ENCODE measurements at regions not wholly inside any gene's neighbourhood (a gene's known extent, or its start where the extent isn't known, plus 50 kb on each side); places are given as distances from the start of the nearest gene placed in this dataset.

GRCh38 chr15:99916668-99917223, 183.5 kb upstream of the LYSMD4 start:
- Histone ChIP-seq H3K23ac (ENCODE audit: insufficient read length) (no peak overlapping the region), H4K20me1 (replicated peaks in 1 of 2; ENCODE audit: control insufficient read depth in 1 of 2, insufficient read depth in 2 of 2, low read length in 2 of 2) (no peaks in the 10 kb centered on the region), H3K4me2 (ENCODE audit: insufficient read depth in 1 of 2, low read depth in 2 of 2, low read length in 2 of 2) (no peak overlapping the region), H2BK120ac (replicated peaks; ENCODE audit: low read depth, low read length) (no peak overlapping the region), H4K91ac (replicated peaks; ENCODE audit: insufficient read length, low read length) (no peak overlapping the region), H2AK5ac (ENCODE audit: low read depth, low read length) (no peak overlapping the region), H2BK12ac (ENCODE audit: low read depth, low read length) (no peak overlapping the region), H3K27me3 (replicated peaks in 1 of 4; ENCODE audit: control insufficient read depth in 3 of 4, extremely low read depth in 1 of 4, insufficient read depth in 3 of 4, low read length in 3 of 4) (no peaks in the 10 kb centered on the region; a peak in 1 of 7 replicates), H3K36me3 (ENCODE audit: control insufficient read depth in 2 of 4, insufficient read depth in 4 of 4, low read length in 3 of 4) (no peaks in the 10 kb centered on the region), H4K8ac (ENCODE audit: extremely low read depth, insufficient read depth, low read length) (no peak overlapping the region), H3K79me1 (ENCODE audit: low read depth, low read length) (no peaks in the 10 kb centered on the region), H2BK5ac (ENCODE audit: low read depth, low read length) (no peak overlapping the region), H3K56ac (replicated peaks; ENCODE audit: insufficient read length, low read depth, low read length) (no peak overlapping the region), H3K4me3 (ENCODE audit: extremely low read depth in 1 of 4, insufficient read depth in 2 of 4, low read depth in 3 of 4, low read length in 4 of 4) (no peak overlapping the region), H3K4me1 (replicated peaks in 1 of 4; ENCODE audit: control insufficient read depth in 3 of 4, insufficient read depth in 4 of 4, low read length in 3 of 4) (no peaks in the 10 kb centered on the region), H2AFZ (ENCODE audit: low read length) (no peak overlapping the region), H3K18ac (ENCODE audit: extremely low read depth, low read length) (no peak overlapping the region), H3K9me3 (ENCODE audit: insufficient read depth in 2 of 2, low read depth in 1 of 2, low read length in 1 of 2) (no peaks in the 10 kb centered on the region), H2BK20ac (ENCODE audit: low read length) (no peak overlapping the region), H2BK15ac (ENCODE audit: low read length) (no peak overlapping the region), H3K27ac (ENCODE audit: low read depth, low read length) (no peak overlapping the region), H3K23me2 (ENCODE audit: low read depth, low read length) (peaks cover 2% of the 10 kb centered on the region; the same call in 1 of the 2 replicates), H3K14ac (ENCODE audit: insufficient read length) (no peak overlapping the region), H3K9ac (replicated peaks in 1 of 4; ENCODE audit: extremely low read depth in 1 of 4, low read depth in 3 of 4, low read length in 3 of 4) (no peak overlapping the region), H3K79me2 (ENCODE audit: control insufficient read depth in 1 of 2, insufficient read depth in 2 of 2, low read length in 2 of 2) (no peaks in the 10 kb centered on the region), H3K4ac (replicated peaks; ENCODE audit: insufficient read length, low read depth, low read length) (no peak overlapping the region), H4K5ac (ENCODE audit: insufficient read length, low read depth, low read length) (no peak overlapping the region)
- FAIRE-seq (no peak), DNase-seq (ENCODE audit: low read depth in 1 of 2, low spot score in 2 of 2) (no peak)
- whole genome bisulfite sequencing, 2 experiments (ENCODE audit: extremely low coverage in 1 of 2, insufficient coverage in 1 of 2, insufficient read length in 1 of 2, insufficient replicate concordance in 2 of 2, low coverage in 1 of 2, low lambda C conversion rate in 2 of 2, missing lambda C conversion rate in 1 of 2): 83% methylated on average over 10 of the region's 10 CpGs; no CpG with 5 or more reads in 1 of the 2 experiments
- CTCF ChIA-PET (ENCODE audit: partially characterized antibody): no interaction called here
- POLR2A ChIA-PET (ENCODE audit: partially characterized antibody): interaction anchor here (0.9 kb wide), 1 partner anchor 9 kb away, joined by 4 read pairs; no protein-coding TSS in a partner anchor
- TF ChIP-seq EP300 (IDR thresholded peaks at IDR 0.05; ENCODE audit: borderline replicate concordance in 1 of 2, low read depth in 2 of 2, low read length in 2 of 2): no peak
- no peak for TF ChIP-seq CHD2 (IDR thresholded peaks at IDR 0.05; ENCODE audit: low read length)
- no peak for TF ChIP-seq CREB1 (IDR thresholded peaks at IDR 0.05)
- no peak for TF ChIP-seq RBBP5 (IDR thresholded peaks at IDR 0.05; ENCODE audit: borderline replicate concordance, low read depth, low read length)
- no peak for TF ChIP-seq TCF12 (IDR thresholded peaks at IDR 0.05; ENCODE audit: low read depth, low read length)
- no peak for TF ChIP-seq PHF8 (conservative IDR thresholded peaks at IDR 0.05; ENCODE audit: low read depth, low read length)
- no peak for TF ChIP-seq SP2 (IDR thresholded peaks at IDR 0.05; ENCODE audit: low read length)
- TF ChIP-seq RXRA (IDR thresholded peaks at IDR 0.05; ENCODE audit: insufficient read depth, low read depth, low read length): no peak
- TF ChIP-seq CEBPB (IDR thresholded peaks at IDR 0.05; ENCODE audit: low read depth, low read length): no peak
- TF ChIP-seq EGR1 (IDR thresholded peaks at IDR 0.05; ENCODE audit: borderline replicate concordance, low read depth, low read length): no peak
- no peak for TF ChIP-seq MAX (IDR thresholded peaks at IDR 0.05)
- TF ChIP-seq SUZ12 (IDR thresholded peaks at IDR 0.05; ENCODE audit: low read length): no peak
- TF ChIP-seq BRCA1 (IDR thresholded peaks at IDR 0.05; ENCODE audit: low read depth, low read length): no peak
- no peak for TF ChIP-seq SP1 (IDR thresholded peaks at IDR 0.05; ENCODE audit: low read depth, low read length)
- no peak for TF ChIP-seq POLR2A (IDR thresholded peaks at IDR 0.05; ENCODE audit: control extremely low read depth in 1 of 2, low read depth in 2 of 2, low read length in 2 of 2)
